GM21723 (cell line): ENCODE measurements at regions not wholly inside any gene's neighbourhood (a gene's known extent, or its start where the extent isn't known, plus 50 kb on each side); places are given as distances from the start of the nearest gene placed in this dataset.
A peak's percentile ranks its signal among the peaks of the same experiment; 100 is the strongest.

Source experiments
- ATAC-seq: cut with Tn5 transposase; IDR thresholded peaks from one replicate; pipeline ENCODE4 v1.9.1; 2021; ENCODE audit warnings: mild to moderate bottlenecking, moderate library complexity; ENCODE audit not compliant: unreplicated experiment

GRCh38 chr20:9981829-9982228 lies 53.0 kb upstream of the ANKEF1 start:
- ATAC-seq = no peak

- ATAC-seq = peak; percentile 98
These were observed 56.3 kb upstream of the ANKEF1 start for GRCh38 chr20:9978397-9979004.

- no peak for ATAC-seq
These were observed 57.2 kb upstream of the ANKEF1 start for GRCh38 chr20:9977629-9978028.

GRCh38 chr20:9974324-9974723 lies 60.5 kb upstream of the ANKEF1 start:
- no peak for ATAC-seq

- ATAC-seq = no peak
These were observed 63.0 kb upstream of the ANKEF1 start for GRCh38 chr20:9971746-9972145.

GRCh38 chr20:9969626-9970025 lies 65.2 kb upstream of the ANKEF1 start:
- ATAC-seq = no peak

- no peak for ATAC-seq
These were observed 66.8 kb upstream of the ANKEF1 start for GRCh38 chr20:9968015-9968414.

GRCh38 chr20:9966966-9967365 lies 67.8 kb upstream of the ANKEF1 start:
- no peak for ATAC-seq

- no peak for ATAC-seq
These were observed 71.8 kb upstream of the ANKEF1 start for GRCh38 chr20:9963029-9963428.

- no peak for ATAC-seq
These were observed 76.1 kb upstream of the ANKEF1 start for GRCh38 chr20:9958693-9959092.

- no peak for ATAC-seq
These were observed 79.1 kb upstream of the ANKEF1 start for GRCh38 chr20:9955646-9956045.

- no peak for ATAC-seq
These were observed 85.2 kb upstream of the ANKEF1 start for GRCh38 chr20:9949563-9949962.

GRCh38 chr20:9945408-9945807 lies 89.4 kb upstream of the ANKEF1 start:
- no peak for ATAC-seq

GRCh38 chr20:9942736-9943135 lies 92.1 kb upstream of the ANKEF1 start:
- no peak for ATAC-seq

GRCh38 chr20:9940329-9940728 lies 94.5 kb upstream of the ANKEF1 start:
- no peak for ATAC-seq

GRCh38 chr20:9939231-9939630 lies 95.6 kb upstream of the ANKEF1 start:
- no peak for ATAC-seq

GRCh38 chr20:9935285-9935684 lies 96.4 kb upstream of the PAK5 start:
- no peak for ATAC-seq

GRCh38 chr20:9930142-9930541 lies 91.3 kb upstream of the PAK5 start:
- ATAC-seq = no peak

- ATAC-seq = no peak
These were observed 90.1 kb upstream of the PAK5 start for GRCh38 chr20:9928955-9929354.

- peak; percentile 95 for ATAC-seq
These were observed 89.4 kb upstream of the PAK5 start for GRCh38 chr20:9928281-9928737.

- no peak for ATAC-seq
These were observed 88.3 kb upstream of the PAK5 start for GRCh38 chr20:9927224-9927623.

- no peak for ATAC-seq
These were observed 87.6 kb upstream of the PAK5 start for GRCh38 chr20:9926476-9926875.

GRCh38 chr20:9926007-9926406 lies 87.1 kb upstream of the PAK5 start:
- ATAC-seq = no peak
